SK-N-MC (cell line): ENCODE measurements at regions not wholly inside any gene's neighbourhood (a gene's known extent, or its start where the extent isn't known, plus 50 kb on each side); places are given as distances from the start of the nearest gene placed in this dataset.

Experiments used
- EZH2 ChIP-seq: fragments of 200-600 bp; sonication (generic); IDR thresholded peaks from one replicate; pipeline ENCODE4 v1.6.1; 2017; ENCODE audit warnings: antibody characterized with exemption
- POLR2AphosphoS5 ChIP-seq: IDR thresholded peaks from 2 replicates; pipeline ENCODE4 v1.6.1; 2012; ENCODE audit warnings: mild to moderate bottlenecking, low read depth, low read length, borderline replicate concordance

- TF ChIP-seq EZH2 (no peak), POLR2AphosphoS5 (peak; percentile 42)
Observed at GRCh38 chr14:94936401-94936892, 166.5 kb upstream of the GSC start.
